ENCODE measurements at regions not wholly inside any gene's neighbourhood (a gene's known extent, or its start where the extent isn't known, plus 50 kb on each side); places are given as distances from the start of the nearest gene placed in this dataset.

DNA sequence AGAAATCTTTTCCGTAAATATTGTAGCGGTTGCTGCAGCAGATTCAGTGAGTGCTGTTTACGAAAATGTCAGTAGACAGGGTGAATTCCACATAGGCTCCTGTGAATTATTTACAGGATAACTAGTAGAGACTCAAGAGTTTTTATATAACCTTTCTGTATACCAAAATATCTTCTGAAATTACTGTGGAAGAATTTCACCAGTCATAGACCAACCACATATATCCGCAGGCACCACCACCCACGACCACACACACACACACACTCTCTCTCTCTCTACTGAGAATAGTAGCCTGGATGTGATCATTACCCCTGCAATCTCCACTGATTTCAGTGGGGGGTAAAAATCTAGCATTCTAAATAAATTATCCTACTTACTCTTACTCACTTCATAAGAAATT is 341.8 kb downstream of the RBM43 start:
- TF ChIP-seq Cebpa-rat (IDR thresholded peaks at IDR 0.05), result no peak
- Histone ChIP-seq H3K9ac (no peak overlapping the region), H3K4me1 (no peaks in the 10 kb centered on the region), H3K9me3 (no peaks in the 10 kb centered on the region), H4K20me1 (no peaks in the 10 kb centered on the region), H3K36me3 (no peaks in the 10 kb centered on the region), H3K27ac (no peak overlapping the region), H3K4me3 (no peak overlapping the region), H3K4me2 (no peak overlapping the region), H3K27me3 (no peaks in the 10 kb centered on the region)

DNA sequence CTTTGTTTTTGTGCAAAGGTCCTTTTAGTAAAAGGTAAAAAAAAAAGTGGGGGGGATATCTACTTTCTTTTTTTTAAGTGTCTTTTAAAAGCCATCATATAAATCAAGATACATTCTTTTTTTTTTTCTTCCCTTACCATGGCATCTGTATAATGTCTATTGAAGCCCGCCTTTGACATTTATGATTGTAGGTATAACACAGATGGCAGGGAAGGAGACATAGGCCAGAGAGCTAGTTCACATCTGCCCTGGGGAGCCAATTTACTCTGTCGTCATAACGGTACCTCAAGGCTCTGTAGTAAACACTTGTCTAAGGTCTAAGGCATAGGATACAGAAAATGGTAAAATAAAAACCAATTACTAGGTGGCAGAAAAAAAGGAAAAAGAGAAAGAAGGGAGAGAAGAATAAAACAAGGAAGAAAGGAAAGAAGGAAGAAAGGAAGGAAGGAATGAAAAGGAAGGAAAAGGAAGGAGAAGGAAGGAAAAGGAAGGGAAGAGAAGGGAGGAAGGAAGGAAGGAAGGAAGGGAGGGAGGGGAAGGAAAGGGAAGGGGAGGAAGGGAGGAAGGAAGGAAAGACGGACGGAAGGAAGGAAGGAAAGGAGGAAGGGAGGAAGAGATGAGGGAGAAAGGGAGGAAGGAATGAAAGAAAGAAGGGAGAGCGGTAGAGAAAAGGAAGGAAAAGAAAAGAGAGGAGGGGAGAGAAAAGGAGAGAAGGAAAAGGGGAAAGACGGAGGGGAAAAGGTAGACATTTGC is 343.5 kb downstream of the RBM43 start:
- TF ChIP-seq Cebpa-rat (IDR thresholded peaks at IDR 0.05), result no peak
- Histone ChIP-seq H3K27me3 (no peaks in the 10 kb centered on the region), H3K9me3 (no peaks in the 10 kb centered on the region), H3K36me3 (no peaks in the 10 kb centered on the region), H3K9ac (no peak overlapping the region), H3K27ac (no peak overlapping the region), H3K4me3 (no peak overlapping the region), H4K20me1 (no peaks in the 10 kb centered on the region), H3K4me2 (no peak overlapping the region), H3K4me1 (no peaks in the 10 kb centered on the region)

DNA sequence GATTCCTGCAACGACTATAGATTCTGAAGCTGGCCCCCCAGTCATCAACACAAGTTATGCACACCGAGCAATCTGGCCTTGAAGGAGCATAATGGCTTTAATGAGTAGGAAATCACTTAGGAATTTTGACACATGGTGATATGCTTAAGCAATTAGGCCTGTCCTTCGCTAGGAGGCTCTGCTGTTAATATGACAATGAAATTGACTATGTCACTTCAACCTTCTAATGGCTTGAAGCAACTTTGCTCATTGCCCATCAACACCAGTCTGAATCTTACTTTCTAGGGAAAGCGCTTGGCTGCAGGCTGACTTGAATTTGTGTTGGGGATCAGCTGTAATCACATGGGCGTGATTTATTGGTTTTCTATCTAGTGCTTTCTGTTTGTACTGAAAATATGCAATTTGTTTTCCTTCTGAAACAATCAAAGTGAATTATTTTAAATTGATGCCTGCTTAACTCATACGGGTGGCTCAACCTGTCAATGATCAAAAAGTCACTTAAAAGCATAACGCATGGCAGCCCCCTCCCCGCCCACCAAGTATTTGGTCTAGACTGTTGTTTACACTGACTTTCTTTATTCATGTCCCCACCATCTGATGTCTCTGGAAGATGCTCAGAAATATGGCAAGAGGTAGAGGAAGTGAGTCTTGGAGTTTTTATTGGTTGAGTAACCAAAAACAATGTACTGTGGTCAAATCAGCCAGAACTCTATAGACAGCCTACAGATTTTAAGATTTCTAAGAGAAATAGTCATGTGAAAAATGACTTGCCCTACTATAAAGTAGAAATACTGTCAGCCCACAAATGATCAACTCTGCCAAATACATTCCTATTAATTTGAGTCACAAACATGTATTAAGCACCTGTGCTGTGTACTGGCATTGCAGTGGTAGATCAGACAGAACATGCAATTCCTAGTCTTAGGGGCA is 344.9 kb downstream of the RBM43 start:
- H3K4me1 ChIP-seq, result no peaks in the 10 kb centered on the region
- no peaks in the 10 kb centered on the region for H3K27me3 ChIP-seq
- TF ChIP-seq Cebpa-rat (IDR thresholded peaks at IDR 0.05), result no peak
- no peaks in the 10 kb centered on the region for H3K36me3 ChIP-seq
- H3K9me3 ChIP-seq, result no peaks in the 10 kb centered on the region
- H3K27ac ChIP-seq, result no peak overlapping the region
- H3K9ac ChIP-seq, result no peak overlapping the region
- H4K20me1 ChIP-seq, result no peaks in the 10 kb centered on the region
- no peak overlapping the region for H3K4me2 ChIP-seq
- no peak overlapping the region for H3K4me3 ChIP-seq

DNA sequence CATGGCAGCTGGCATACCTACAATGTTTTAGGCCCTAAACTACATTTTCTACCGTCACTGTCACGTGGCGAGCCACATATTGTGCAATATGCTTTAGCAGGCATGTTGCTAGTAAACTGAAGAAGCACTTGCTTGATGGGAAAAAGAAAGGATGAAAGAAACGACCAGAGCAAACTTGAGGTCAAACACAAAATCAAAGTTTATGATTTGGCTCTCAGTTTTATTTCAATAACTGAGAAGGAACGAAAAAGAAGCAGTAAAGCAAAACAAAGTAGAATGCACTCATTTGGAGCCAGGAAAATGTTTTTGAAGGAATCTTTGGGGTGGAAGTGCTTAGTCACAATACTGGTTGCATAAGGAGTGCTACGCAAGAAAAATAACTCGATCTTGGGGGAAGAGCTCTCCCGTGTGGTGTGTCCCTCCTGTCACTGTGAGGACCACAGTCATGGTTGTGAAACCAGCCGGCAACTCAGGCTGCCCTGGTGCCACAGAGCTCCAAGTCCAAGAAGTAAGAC is 349.8 kb downstream of the RBM43 start:
- H3K27ac ChIP-seq, result no peak overlapping the region
- H3K27me3 ChIP-seq, result no peaks in the 10 kb centered on the region
- H3K4me3 ChIP-seq, result no peak overlapping the region
- H3K9ac ChIP-seq, result no peak overlapping the region
- no peak for TF ChIP-seq Cebpa-rat (IDR thresholded peaks at IDR 0.05)
- no peaks in the 10 kb centered on the region for H4K20me1 ChIP-seq
- H3K4me2 ChIP-seq, result no peak overlapping the region
- H3K4me1 ChIP-seq, result no peaks in the 10 kb centered on the region
- no peaks in the 10 kb centered on the region for H3K9me3 ChIP-seq
- H3K36me3 ChIP-seq, result no peaks in the 10 kb centered on the region

DNA sequence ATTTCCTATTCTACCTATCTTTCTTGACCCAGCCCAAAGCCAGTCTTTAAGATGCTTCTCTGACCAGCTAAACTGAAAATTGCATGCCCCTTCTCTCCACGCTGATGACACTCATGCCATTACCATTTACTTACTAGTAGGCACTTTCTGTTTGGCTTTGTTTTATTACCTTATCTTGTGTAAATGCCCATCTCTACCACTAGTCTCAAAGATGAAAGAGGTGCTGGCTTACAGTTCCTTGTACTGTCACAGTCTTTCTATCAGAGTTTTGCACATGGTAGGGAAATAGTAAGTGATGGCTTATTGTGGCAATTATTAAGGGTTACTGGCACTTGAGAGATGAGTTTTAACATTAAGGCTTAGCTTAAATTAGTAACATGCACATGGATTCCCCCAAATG is 352.1 kb downstream of the RBM43 start:
- no peaks in the 10 kb centered on the region for H3K9me3 ChIP-seq
- no peak for TF ChIP-seq Cebpa-rat (IDR thresholded peaks at IDR 0.05)
- H3K36me3 ChIP-seq, result no peaks in the 10 kb centered on the region
- no peaks in the 10 kb centered on the region for H3K27me3 ChIP-seq
- H3K4me2 ChIP-seq, result no peak overlapping the region
- H4K20me1 ChIP-seq, result no peaks in the 10 kb centered on the region
- H3K9ac ChIP-seq, result no peak overlapping the region
- no peak overlapping the region for H3K4me3 ChIP-seq
- H3K4me1 ChIP-seq, result no peaks in the 10 kb centered on the region
- no peak overlapping the region for H3K27ac ChIP-seq

DNA sequence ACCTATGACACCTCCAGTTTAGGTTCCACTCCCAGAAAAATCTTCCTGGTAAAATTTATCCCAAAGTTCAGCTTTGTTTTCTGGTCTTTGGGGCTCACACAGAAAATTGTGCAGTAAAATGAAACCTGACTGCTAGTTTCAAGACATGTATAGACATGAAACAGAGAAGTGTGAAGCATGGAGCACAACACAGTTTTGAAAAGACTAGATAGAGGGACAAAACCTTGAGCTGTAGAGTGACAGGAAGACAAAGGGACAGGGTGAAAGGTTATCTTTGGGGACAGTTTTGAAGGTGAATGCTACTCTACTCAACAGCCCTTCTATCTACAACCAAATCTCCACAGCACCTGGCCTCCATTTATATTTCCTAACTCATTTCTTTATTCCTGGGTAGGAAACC is 352.6 kb downstream of the RBM43 start:
- H3K4me1 ChIP-seq, result no peaks in the 10 kb centered on the region
- no peaks in the 10 kb centered on the region for H3K27me3 ChIP-seq
- no peak overlapping the region for H3K4me3 ChIP-seq
- no peaks in the 10 kb centered on the region for H3K36me3 ChIP-seq
- TF ChIP-seq Cebpa-rat (IDR thresholded peaks at IDR 0.05), result no peak
- H3K9me3 ChIP-seq, result no peaks in the 10 kb centered on the region
- no peaks in the 10 kb centered on the region for H4K20me1 ChIP-seq
- no peak overlapping the region for H3K4me2 ChIP-seq
- H3K9ac ChIP-seq, result no peak overlapping the region
- no peak overlapping the region for H3K27ac ChIP-seq

DNA sequence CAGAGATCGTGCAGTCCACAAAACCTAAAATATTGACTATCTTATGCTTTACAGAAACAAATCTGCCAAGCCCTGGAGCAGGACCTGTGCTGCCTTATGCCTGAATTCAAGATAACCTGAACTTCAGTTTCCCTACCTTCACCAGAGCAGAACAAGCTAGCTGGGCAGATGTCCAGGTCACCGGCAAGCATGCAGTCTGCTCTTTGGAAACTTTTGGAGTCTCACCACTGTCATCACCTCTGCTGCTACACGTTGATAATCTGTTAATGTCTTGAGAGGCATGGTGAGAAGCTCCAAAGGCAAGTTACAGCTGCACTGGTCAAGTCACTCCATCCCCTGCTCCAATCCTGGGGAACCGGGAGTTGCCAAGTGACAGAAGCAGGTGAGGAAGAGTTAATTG is 354.2 kb downstream of the RBM43 start:
- H3K4me1 ChIP-seq, result no peaks in the 10 kb centered on the region
- H3K27me3 ChIP-seq, result no peaks in the 10 kb centered on the region
- no peak overlapping the region for H3K9ac ChIP-seq
- H3K9me3 ChIP-seq, result no peaks in the 10 kb centered on the region
- H3K36me3 ChIP-seq, result no peaks in the 10 kb centered on the region
- no peak overlapping the region for H3K4me2 ChIP-seq
- H3K4me3 ChIP-seq, result no peak overlapping the region
- no peak for TF ChIP-seq Cebpa-rat (IDR thresholded peaks at IDR 0.05)
- no peak overlapping the region for H3K27ac ChIP-seq
- H4K20me1 ChIP-seq, result no peaks in the 10 kb centered on the region

DNA sequence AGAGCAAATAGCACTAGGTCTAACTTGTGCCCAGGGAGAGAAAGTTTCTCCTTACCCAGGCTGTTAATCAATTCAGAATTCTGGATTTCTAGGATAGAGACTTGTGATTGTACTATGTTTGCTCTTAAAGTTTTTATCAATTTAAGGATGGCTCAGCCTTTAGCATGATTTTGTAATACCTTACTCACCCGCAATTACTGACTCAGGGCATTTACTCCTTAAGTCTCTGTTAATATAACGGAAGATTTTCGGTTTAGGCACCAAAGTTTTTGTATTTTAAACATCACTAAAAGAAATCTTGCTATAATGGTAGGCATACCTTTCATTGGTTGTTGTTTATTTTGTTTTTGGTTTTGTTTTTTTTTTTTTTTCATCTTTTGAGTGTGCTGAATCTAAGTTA is 358.2 kb downstream of the RBM43 start:
- H3K9me3 ChIP-seq, result peaks cover 24% of the 10 kb centered on the region
- no peaks in the 10 kb centered on the region for H3K36me3 ChIP-seq
- no peaks in the 10 kb centered on the region for H3K4me1 ChIP-seq
- no peak overlapping the region for H3K4me3 ChIP-seq
- no peaks in the 10 kb centered on the region for H4K20me1 ChIP-seq
- no peak overlapping the region for H3K9ac ChIP-seq
- no peak overlapping the region for H3K4me2 ChIP-seq
- no peaks in the 10 kb centered on the region for H3K27me3 ChIP-seq
- H3K27ac ChIP-seq, result no peak overlapping the region
- no peak for TF ChIP-seq Cebpa-rat (IDR thresholded peaks at IDR 0.05)

DNA sequence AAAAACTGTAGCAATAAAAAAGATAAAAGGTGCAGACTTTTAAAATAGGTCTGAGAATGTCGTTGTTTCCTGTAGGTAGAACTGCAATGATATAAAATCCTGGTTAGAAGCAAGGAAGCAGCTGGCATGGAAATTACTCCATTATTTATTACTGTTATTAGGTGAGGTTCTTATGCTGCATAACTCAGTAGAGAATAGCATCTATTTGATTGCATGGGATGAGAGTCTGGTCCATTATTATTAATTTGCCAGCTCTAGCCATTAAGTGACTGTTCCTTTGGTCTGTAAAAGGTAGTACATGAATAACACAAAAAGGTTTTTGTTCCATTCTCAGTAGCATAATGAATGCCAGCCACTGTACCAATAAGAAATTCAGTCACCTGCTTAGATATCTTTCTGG is 358.6 kb downstream of the RBM43 start:
- H3K4me3 ChIP-seq, result no peak overlapping the region
- H3K4me2 ChIP-seq, result no peak overlapping the region
- peaks cover 24% of the 10 kb centered on the region for H3K9me3 ChIP-seq
- TF ChIP-seq Cebpa-rat (IDR thresholded peaks at IDR 0.05), result no peak
- no peak overlapping the region for H3K27ac ChIP-seq
- H3K27me3 ChIP-seq, result no peaks in the 10 kb centered on the region
- no peaks in the 10 kb centered on the region for H4K20me1 ChIP-seq
- no peak overlapping the region for H3K9ac ChIP-seq
- H3K4me1 ChIP-seq, result no peaks in the 10 kb centered on the region
- H3K36me3 ChIP-seq, result no peaks in the 10 kb centered on the region

DNA sequence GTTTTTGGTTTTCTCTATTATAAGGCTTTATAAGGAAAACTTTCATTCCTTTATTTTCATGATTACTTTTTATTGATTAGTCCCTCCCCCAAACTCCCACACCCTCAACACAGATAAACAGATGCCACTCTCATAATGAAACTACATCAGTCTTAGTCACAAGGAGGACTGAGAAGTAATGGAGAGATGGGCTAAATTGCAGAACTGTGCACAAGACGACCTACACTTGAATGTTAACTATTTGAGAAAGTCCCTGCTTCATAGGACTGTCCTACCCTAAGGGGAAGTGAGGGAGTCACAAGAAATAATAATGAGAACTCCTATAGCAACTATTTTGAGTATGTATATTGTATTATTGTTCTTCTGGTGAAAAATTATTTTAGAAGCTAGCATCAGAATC is 360.8 kb downstream of the RBM43 start:
- no peak for TF ChIP-seq Cebpa-rat (IDR thresholded peaks at IDR 0.05)
- Histone ChIP-seq H3K27ac (no peak overlapping the region), H3K4me1 (no peaks in the 10 kb centered on the region), H3K4me3 (no peak overlapping the region), H3K9ac (no peak overlapping the region), H3K9me3 (peaks cover 24% of the 10 kb centered on the region), H3K27me3 (no peaks in the 10 kb centered on the region), H3K4me2 (no peak overlapping the region), H4K20me1 (no peaks in the 10 kb centered on the region), H3K36me3 (no peaks in the 10 kb centered on the region)

Data from BLaER1 (cell line).